ENCODE measurements at regions not wholly inside any gene's neighbourhood (a gene's known extent, or its start where the extent isn't known, plus 50 kb on each side); places are given as distances from the start of the nearest gene placed in this dataset.
"Not testable (repeated sequence)": the region's sequence is repeated elsewhere in the genome, so short reads cannot be mapped to it uniquely, and the experiment has no call there.

- no peak overlapping the region for H3K4me3 Mint-ChIP-seq
- peaks cover 15% of the 10 kb centered on the region for H3K27me3 Mint-ChIP-seq
- peaks cover 10% of the 10 kb centered on the region for H3K4me1 Mint-ChIP-seq (ENCODE audit: unreplicated experiment)
- TF ChIP-seq CTCF (conservative IDR thresholded peaks at IDR 0.05), result no peak
- no peaks in the 10 kb centered on the region for H3K9me3 Mint-ChIP-seq
- DNase-seq (ENCODE audit: extremely low spot score, unreplicated experiment), result no peak
- no peak overlapping the region for H3K27ac Mint-ChIP-seq
- no peaks in the 10 kb centered on the region for H3K36me3 Mint-ChIP-seq
Observed at GRCh38 chr7:101757879-101758278, 59.5 kb upstream of the CUX1 start.

GRCh38 chr7:101758519-101758918 is 58.9 kb upstream of the CUX1 start:
- H3K9me3 Mint-ChIP-seq; H3K4me3 Mint-ChIP-seq; DNase-seq (ENCODE audit: extremely low spot score, unreplicated experiment); H3K27ac Mint-ChIP-seq; H3K36me3 Mint-ChIP-seq: not testable (repeated sequence)
- Mint-ChIP-seq H3K27me3 (peaks cover 15% of the 10 kb centered on the region), H3K4me1 (ENCODE audit: unreplicated experiment) (peaks cover 10% of the 10 kb centered on the region)

GRCh38 chr7:101764221-101764620 is 53.2 kb upstream of the CUX1 start:
- H3K27ac Mint-ChIP-seq, result no peak overlapping the region

GRCh38 chr7:101767544-101767943 is 49.9 kb upstream of the CUX1 start:
- no peaks in the 10 kb centered on the region for H3K4me1 Mint-ChIP-seq (ENCODE audit: unreplicated experiment)
- H3K27ac Mint-ChIP-seq, result no peak overlapping the region
- TF ChIP-seq CTCF (conservative IDR thresholded peaks at IDR 0.05), result no peak
- no peak for DNase-seq (ENCODE audit: extremely low spot score, unreplicated experiment)
- no peaks in the 10 kb centered on the region for H3K36me3 Mint-ChIP-seq
- no peak overlapping the region for H3K4me3 Mint-ChIP-seq
- no peaks in the 10 kb centered on the region for H3K9me3 Mint-ChIP-seq
- H3K27me3 Mint-ChIP-seq, result peaks cover 10% of the 10 kb centered on the region

More at GRCh38 chr7:101764221-101764620, 53.2 kb upstream of the CUX1 start:
- Mint-ChIP-seq H3K4me3 (no peak overlapping the region), H3K4me1 (ENCODE audit: unreplicated experiment) (no peaks in the 10 kb centered on the region), H3K9me3 (no peaks in the 10 kb centered on the region), H3K36me3 (no peaks in the 10 kb centered on the region), H3K27me3 (no peaks in the 10 kb centered on the region)
- DNase-seq (ENCODE audit: extremely low spot score, unreplicated experiment), result no peak
- TF ChIP-seq CTCF (conservative IDR thresholded peaks at IDR 0.05), result no peak

Data from type B pancreatic cell (in vitro differentiated cells).